HEK293 (cell line): ENCODE measurements at regions not wholly inside any gene's neighbourhood (a gene's known extent, or its start where the extent isn't known, plus 50 kb on each side); places are given as distances from the start of the nearest gene placed in this dataset.

Experiments used
- TF ChIP-seq, protein P1 (sequence below): fragments of 450-650 bp; formaldehyde crosslinking; conservative IDR thresholded peaks from 2 replicates; pipeline ENCODE4 v1.5.1; 2016; ENCODE audit warnings: low read depth, missing biosample characterization, missing genetic modification characterization
- TF ChIP-seq, protein P2 (sequence below): IDR thresholded peaks from 2 replicates; pipeline ENCODE4 v1.6.1; 2011; ENCODE audit warnings: mild to moderate bottlenecking, low read depth, low read length, borderline replicate concordance
- TF ChIP-seq, protein P3 (sequence below): fragments of 450-650 bp; formaldehyde crosslinking; IDR thresholded peaks from 2 replicates; pipeline ENCODE4 v1.5.1; 2016; ENCODE audit warnings: missing biosample characterization, missing genetic modification characterization
- TF ChIP-seq, protein P4 (sequence below): fragments of 450-650 bp; formaldehyde crosslinking; IDR thresholded peaks from 2 replicates; pipeline ENCODE4 v1.5.1; 2016; ENCODE audit warnings: missing biosample characterization, missing genetic modification characterization
- TF ChIP-seq, protein P5 (sequence below): sonication (generic); formaldehyde crosslinking; IDR thresholded peaks from 2 replicates; pipeline ENCODE4 v1.8.1; 2022; ENCODE audit warnings: mild to moderate bottlenecking, moderate library complexity, missing genetic modification reagents

DNA sequence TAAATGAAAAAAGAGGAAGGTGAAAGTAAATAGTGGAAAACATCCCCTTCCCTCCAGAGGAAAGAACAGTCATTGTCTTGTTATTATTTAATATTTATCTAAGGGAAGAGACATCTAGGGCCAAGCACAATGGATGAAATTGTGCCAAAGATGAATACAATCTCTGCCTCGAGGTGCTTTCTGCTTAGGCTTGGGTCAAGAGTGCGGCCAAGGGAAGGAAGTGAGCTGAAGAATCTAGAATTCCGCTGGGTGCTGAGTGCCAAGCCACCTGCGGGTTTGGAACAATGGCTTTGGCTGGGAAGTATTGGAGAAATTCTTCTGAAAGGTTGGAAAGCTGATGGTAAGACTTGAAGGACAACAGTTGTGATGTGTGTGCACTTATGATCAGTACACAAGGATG, 531.3 kb upstream of the FZD8 start:
- TF ChIP-seq, protein P1, sequence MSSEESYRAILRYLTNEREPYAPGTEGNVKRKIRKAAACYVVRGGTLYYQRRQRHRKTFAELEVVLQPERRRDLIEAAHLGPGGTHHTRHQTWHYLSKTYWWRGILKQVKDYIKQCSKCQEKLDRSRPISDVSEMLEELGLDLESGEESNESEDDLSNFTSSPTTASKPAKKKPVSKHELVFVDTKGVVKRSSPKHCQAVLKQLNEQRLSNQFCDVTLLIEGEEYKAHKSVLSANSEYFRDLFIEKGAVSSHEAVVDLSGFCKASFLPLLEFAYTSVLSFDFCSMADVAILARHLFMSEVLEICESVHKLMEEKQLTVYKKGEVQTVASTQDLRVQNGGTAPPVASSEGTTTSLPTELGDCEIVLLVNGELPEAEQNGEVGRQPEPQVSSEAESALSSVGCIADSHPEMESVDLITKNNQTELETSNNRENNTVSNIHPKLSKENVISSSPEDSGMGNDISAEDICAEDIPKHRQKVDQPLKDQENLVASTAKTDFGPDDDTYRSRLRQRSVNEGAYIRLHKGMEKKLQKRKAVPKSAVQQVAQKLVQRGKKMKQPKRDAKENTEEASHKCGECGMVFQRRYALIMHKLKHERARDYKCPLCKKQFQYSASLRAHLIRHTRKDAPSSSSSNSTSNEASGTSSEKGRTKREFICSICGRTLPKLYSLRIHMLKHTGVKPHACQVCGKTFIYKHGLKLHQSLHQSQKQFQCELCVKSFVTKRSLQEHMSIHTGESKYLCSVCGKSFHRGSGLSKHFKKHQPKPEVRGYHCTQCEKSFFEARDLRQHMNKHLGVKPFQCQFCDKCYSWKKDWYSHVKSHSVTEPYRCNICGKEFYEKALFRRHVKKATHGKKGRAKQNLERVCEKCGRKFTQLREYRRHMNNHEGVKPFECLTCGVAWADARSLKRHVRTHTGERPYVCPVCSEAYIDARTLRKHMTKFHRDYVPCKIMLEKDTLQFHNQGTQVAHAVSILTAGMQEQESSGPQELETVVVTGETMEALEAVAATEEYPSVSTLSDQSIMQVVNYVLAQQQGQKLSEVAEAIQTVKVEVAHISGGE (tag by site-specific recombination) = no peak
- TF ChIP-seq, protein P2, sequence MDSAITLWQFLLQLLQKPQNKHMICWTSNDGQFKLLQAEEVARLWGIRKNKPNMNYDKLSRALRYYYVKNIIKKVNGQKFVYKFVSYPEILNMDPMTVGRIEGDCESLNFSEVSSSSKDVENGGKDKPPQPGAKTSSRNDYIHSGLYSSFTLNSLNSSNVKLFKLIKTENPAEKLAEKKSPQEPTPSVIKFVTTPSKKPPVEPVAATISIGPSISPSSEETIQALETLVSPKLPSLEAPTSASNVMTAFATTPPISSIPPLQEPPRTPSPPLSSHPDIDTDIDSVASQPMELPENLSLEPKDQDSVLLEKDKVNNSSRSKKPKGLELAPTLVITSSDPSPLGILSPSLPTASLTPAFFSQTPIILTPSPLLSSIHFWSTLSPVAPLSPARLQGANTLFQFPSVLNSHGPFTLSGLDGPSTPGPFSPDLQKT = no peak
- TF ChIP-seq, protein P3, sequence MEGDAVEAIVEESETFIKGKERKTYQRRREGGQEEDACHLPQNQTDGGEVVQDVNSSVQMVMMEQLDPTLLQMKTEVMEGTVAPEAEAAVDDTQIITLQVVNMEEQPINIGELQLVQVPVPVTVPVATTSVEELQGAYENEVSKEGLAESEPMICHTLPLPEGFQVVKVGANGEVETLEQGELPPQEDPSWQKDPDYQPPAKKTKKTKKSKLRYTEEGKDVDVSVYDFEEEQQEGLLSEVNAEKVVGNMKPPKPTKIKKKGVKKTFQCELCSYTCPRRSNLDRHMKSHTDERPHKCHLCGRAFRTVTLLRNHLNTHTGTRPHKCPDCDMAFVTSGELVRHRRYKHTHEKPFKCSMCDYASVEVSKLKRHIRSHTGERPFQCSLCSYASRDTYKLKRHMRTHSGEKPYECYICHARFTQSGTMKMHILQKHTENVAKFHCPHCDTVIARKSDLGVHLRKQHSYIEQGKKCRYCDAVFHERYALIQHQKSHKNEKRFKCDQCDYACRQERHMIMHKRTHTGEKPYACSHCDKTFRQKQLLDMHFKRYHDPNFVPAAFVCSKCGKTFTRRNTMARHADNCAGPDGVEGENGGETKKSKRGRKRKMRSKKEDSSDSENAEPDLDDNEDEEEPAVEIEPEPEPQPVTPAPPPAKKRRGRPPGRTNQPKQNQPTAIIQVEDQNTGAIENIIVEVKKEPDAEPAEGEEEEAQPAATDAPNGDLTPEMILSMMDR (tag by site-specific recombination) = no peak
- TF ChIP-seq, protein P4, sequence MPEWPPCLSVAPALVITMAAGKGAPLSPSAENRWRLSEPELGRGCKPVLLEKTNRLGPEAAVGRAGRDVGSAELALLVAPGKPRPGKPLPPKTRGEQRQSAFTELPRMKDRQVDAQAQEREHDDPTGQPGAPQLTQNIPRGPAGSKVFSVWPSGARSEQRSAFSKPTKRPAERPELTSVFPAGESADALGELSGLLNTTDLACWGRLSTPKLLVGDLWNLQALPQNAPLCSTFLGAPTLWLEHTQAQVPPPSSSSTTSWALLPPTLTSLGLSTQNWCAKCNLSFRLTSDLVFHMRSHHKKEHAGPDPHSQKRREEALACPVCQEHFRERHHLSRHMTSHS = no peak
- TF ChIP-seq, protein P5, sequence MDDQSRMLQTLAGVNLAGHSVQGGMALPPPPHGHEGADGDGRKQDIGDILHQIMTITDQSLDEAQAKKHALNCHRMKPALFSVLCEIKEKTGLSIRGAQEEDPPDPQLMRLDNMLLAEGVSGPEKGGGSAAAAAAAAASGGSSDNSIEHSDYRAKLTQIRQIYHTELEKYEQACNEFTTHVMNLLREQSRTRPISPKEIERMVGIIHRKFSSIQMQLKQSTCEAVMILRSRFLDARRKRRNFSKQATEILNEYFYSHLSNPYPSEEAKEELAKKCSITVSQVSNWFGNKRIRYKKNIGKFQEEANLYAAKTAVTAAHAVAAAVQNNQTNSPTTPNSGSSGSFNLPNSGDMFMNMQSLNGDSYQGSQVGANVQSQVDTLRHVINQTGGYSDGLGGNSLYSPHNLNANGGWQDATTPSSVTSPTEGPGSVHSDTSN (CRISPR knock-in tag) = no peak
